ENCODE measurements at regions not wholly inside any gene's neighbourhood (a gene's known extent, or its start where the extent isn't known, plus 50 kb on each side); places are given as distances from the start of the nearest gene placed in this dataset.

GRCh38 chr10:110409926-110410325 lies 87.8 kb upstream of the DUSP5 start:
- DNase-seq (no peak), ATAC-seq (no peak)
- intact Hi-C loops (cut with micrococcal nuclease), result no loop called here

- intact Hi-C loops (cut with micrococcal nuclease), result no loop called here
- ATAC-seq (peak; percentile 19), DNase-seq (no peak)
Observed at GRCh38 chr10:110410329-110411046, 87.2 kb upstream of the DUSP5 start.

- DNase-seq (peak; percentile 66), ATAC-seq (peak; percentile 40)
- intact Hi-C loops (cut with micrococcal nuclease), result no loop called here
Observed at GRCh38 chr10:110411047-110411410, 86.7 kb upstream of the DUSP5 start.

GRCh38 chr10:110413049-110413783 lies 84.5 kb upstream of the DUSP5 start:
- DNase-seq (no peak), ATAC-seq (no peak)
- intact Hi-C loops (cut with micrococcal nuclease), result no loop called here

- intact Hi-C loops (cut with micrococcal nuclease), result no loop called here
- ATAC-seq, result no peak
Observed at GRCh38 chr10:110413903-110414547, 83.7 kb upstream of the DUSP5 start.

GRCh38 chr10:110414548-110415309 lies 83.0 kb upstream of the DUSP5 start:
- ATAC-seq, result peak; percentile 35
- DNase-seq, result no peak
- intact Hi-C loops (cut with micrococcal nuclease), result no loop called here

More at GRCh38 chr10:110413903-110414547, 83.7 kb upstream of the DUSP5 start:
- DNase-seq, result no peak

GRCh38 chr10:110415809-110416208 lies 81.9 kb upstream of the DUSP5 start:
- DNase-seq, result no peak
- intact Hi-C loops (cut with micrococcal nuclease), result no loop called here
- peak; percentile 85 for ATAC-seq

GRCh38 chr10:110416776-110417711 lies 80.7 kb upstream of the DUSP5 start:
- no peak for ATAC-seq
- no peak for DNase-seq
- intact Hi-C loops (cut with micrococcal nuclease), result no loop called here

- DNase-seq (no peak), ATAC-seq (no peak)
- intact Hi-C loops (cut with micrococcal nuclease), result no loop called here
Observed at GRCh38 chr10:110418218-110418617, 79.5 kb upstream of the DUSP5 start.

GRCh38 chr10:110419265-110419664 lies 78.4 kb upstream of the DUSP5 start:
- intact Hi-C loops (cut with micrococcal nuclease), result no loop called here
- DNase-seq, result no peak
- no peak for ATAC-seq

GRCh38 chr10:110420401-110421193 lies 77.1 kb upstream of the DUSP5 start:
- intact Hi-C loops (cut with micrococcal nuclease), result no loop called here
- ATAC-seq, result peak; percentile 23
- DNase-seq, result no peak

- ATAC-seq (no peak), DNase-seq (no peak)
- intact Hi-C loops (cut with micrococcal nuclease), result no loop called here
Observed at GRCh38 chr10:110421512-110422138, 76.1 kb upstream of the DUSP5 start.

GRCh38 chr10:110422548-110422947 lies 75.2 kb upstream of the DUSP5 start:
- intact Hi-C loops (cut with micrococcal nuclease), result no loop called here
- ATAC-seq (no peak), DNase-seq (no peak)

- intact Hi-C loops (cut with micrococcal nuclease), result no loop called here
- DNase-seq (peak; percentile 44), ATAC-seq (peak; percentile 52)
Observed at GRCh38 chr10:110423650-110424049, 74.1 kb upstream of the DUSP5 start.

- ATAC-seq (no peak), DNase-seq (no peak)
- intact Hi-C loops (cut with micrococcal nuclease), result no loop called here
Observed at GRCh38 chr10:110425684-110426293, 71.9 kb upstream of the DUSP5 start.

- no peak for DNase-seq
- ATAC-seq, result peak; percentile 30
- intact Hi-C loops (cut with micrococcal nuclease), result no loop called here
Observed at GRCh38 chr10:110426294-110427181, 71.2 kb upstream of the DUSP5 start.

Measured in left ventricle myocardium superior (tissue), 1 donor.